Testis (tissue), 2 donors: ENCODE measurements at regions not wholly inside any gene's neighbourhood (a gene's known extent, or its start where the extent isn't known, plus 50 kb on each side); places are given as distances from the start of the nearest gene placed in this dataset.
"Not testable (repeated sequence)": the region's sequence is repeated elsewhere in the genome, so short reads cannot be mapped to it uniquely, and the experiment has no call there.

ENCODE experiments used
- DNase-seq: peaks from one replicate; pipeline ENCODE4 v3.0.0-alpha.2; 2019
- H3K27ac ChIP-seq, 2 donors: fragments of 200-600 bp; sonication (generic); one replicate each; pipeline ENCODE4 v1.5.1; 2019
- H3K27me3 ChIP-seq: fragments of 200-600 bp; sonication (generic); one replicate; pipeline ENCODE4 v1.5.1; 2019
- H3K36me3 ChIP-seq: fragments of 200-600 bp; sonication (generic); one replicate; pipeline ENCODE4 v1.5.1; 2017; ENCODE audit warnings: low read depth; ENCODE audit errors: missing control alignments
- H3K4me1 ChIP-seq: fragments of 200-600 bp; sonication (generic); one replicate; pipeline ENCODE4 v1.5.1; 2019
- H3K4me3 ChIP-seq, 2 donors: fragments of 200-600 bp; sonication (generic); one replicate each; pipeline ENCODE4 v1.5.1; 2017 to 2019
- H3K9me3 ChIP-seq: fragments of 200-600 bp; sonication (generic); one replicate; pipeline ENCODE4 v1.5.1; 2017
- CTCF ChIP-seq, 3 experiments: fragments of 450-650 bp in 2 of 3; fragments of 200-600 bp in 1 of 3; sonication (generic) in 1 of 3; IDR thresholded peaks; one replicate each; pipeline ENCODE4 v1.5.1; 2016 to 2019; ENCODE audit warnings: antibody characterized with exemption in 3 of 3, mild to moderate bottlenecking in 2 of 3, moderate library complexity in 1 of 3
- POLR2A ChIP-seq: fragments of 450-650 bp; IDR thresholded peaks from one replicate; pipeline ENCODE4 v1.6.1; 2017; ENCODE audit warnings: antibody characterized with exemption, mild to moderate bottlenecking, moderate library complexity
- WGBS, 2 donors: methylation state at CpG; one replicate each; pipeline ENCODE4 v1.1.5; 2018; 5-methylcytosine and 5-hydroxymethylcytosine counted together
- intact Hi-C: fragments of 100-400 bp; cut with DNase I; formaldehyde crosslinking; loops from one replicate; pipeline ENCODE4 v1.15.1; 2023; ENCODE audit warnings: low total_unique reads

- intact Hi-C loops = no loop called here
Measured at GRCh38 chr12:103021538-103022218, 64.2 kb downstream of the ASCL1 start.

DNA sequence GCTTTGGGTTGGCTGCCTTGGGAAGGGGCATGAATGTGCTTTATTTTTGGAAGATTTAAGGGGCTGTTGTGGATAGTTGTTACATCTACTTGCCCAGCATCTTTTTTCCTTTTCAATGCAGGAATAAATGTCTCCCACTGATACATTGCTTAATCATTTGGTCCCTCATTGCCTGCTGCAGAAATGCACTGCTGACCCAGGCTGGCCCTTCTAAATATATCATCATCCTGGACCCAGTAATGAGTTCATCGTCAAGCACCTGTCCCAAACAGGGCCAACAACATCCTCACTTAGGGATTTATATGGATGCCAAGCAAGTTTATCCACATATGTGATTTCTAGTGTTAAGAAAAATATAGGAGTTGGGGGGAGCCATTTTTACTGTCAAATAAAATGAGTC, 67.2 kb downstream of the ASCL1 start:
- Histone ChIP-seq H3K9me3 (no peaks in the 10 kb centered on the region), H3K27me3 (no peaks in the 10 kb centered on the region), H3K36me3 (no peaks in the 10 kb centered on the region), H3K27ac (no peak overlapping the region), H3K4me1 (no peaks in the 10 kb centered on the region), H3K4me3 (no peak overlapping the region)
- TF ChIP-seq POLR2A (no peak), CTCF (IDR thresholded peaks at IDR 0.05) (no peak)
- no peak for DNase-seq
- intact Hi-C loops = no loop called here
- 87 to 88% methylated on average over 1 of the region's 1 CpG for WGBS, 2 donors

More at GRCh38 chr12:103021538-103022218, 64.2 kb downstream of the ASCL1 start:
- no peak for DNase-seq
- H3K4me1 ChIP-seq = no peaks in the 10 kb centered on the region
- H3K27me3 ChIP-seq = no peaks in the 10 kb centered on the region
- 88 to 91% methylated on average over 3 of the region's 3 CpGs for WGBS, 2 donors
- H3K27ac ChIP-seq = no peak overlapping the region
- H3K36me3 ChIP-seq = no peaks in the 10 kb centered on the region
- TF ChIP-seq POLR2A (no peak), CTCF (IDR thresholded peaks at IDR 0.05) (no peak)
- H3K9me3 ChIP-seq = no peaks in the 10 kb centered on the region
- H3K4me3 ChIP-seq = no peak overlapping the region

- intact Hi-C loops = not testable (repeated sequence)
Measured at GRCh38 chr12:103026643-103027042, 69.2 kb downstream of the ASCL1 start.

GRCh38 chr12:103028881-103029639, 71.6 kb downstream of the ASCL1 start:
- TF ChIP-seq CTCF (IDR thresholded peaks at IDR 0.05) (no peak), POLR2A (no peak)
- intact Hi-C loops = no loop called here
- 79 to 83% methylated on average over 6 of the region's 6 CpGs for WGBS, 2 donors
- Histone ChIP-seq H3K27me3 (no peaks in the 10 kb centered on the region), H3K27ac (no peak overlapping the region), H3K9me3 (no peaks in the 10 kb centered on the region), H3K4me1 (no peaks in the 10 kb centered on the region), H3K36me3 (no peaks in the 10 kb centered on the region), H3K4me3 (no peak overlapping the region)
- DNase-seq = no peak

More at GRCh38 chr12:103026643-103027042, 69.2 kb downstream of the ASCL1 start:
- not testable (repeated sequence) for H3K36me3 ChIP-seq, H3K9me3 ChIP-seq, DNase-seq, H3K4me3 ChIP-seq, H3K27me3 ChIP-seq, H3K4me1 ChIP-seq, H3K27ac ChIP-seq
- 48 to 65% methylated on average over 3 of the region's 3 CpGs for WGBS, 2 donors

DNA sequence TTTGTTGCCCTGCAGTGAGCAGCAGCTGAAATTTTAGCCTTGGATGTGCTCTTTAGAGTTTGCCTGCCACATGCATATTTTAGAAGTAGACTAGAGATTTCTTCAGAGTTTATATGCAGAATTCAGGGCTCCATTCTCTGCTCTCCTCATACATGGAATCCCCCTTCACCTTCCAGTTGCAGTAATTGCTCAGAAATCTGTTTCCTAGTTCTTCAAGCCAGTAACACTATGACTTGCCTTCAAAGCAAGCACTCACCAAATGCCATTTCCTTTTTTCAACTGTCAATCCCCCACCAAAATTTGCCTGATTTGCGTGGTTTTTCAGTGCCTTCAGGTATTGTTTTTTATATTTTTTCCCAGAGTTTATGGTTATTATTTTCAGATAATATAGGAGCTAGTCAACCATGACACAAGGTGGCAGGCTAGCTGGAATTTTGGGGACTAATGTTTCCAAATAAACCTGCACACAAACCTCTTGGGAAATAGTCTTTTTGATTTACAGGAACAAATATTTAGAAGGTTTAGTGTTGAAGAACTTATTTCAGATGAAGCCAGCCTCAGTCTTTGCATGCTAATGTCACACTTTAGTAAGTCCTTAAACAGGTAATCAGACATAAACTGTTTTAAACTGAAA, 79.2 kb downstream of the ASCL1 start:
- no peak for DNase-seq
- 67% methylated on average over 1 of the region's 1 CpG for WGBS, 2 donors
- TF ChIP-seq CTCF (IDR thresholded peaks at IDR 0.05) (no peak), POLR2A (no peak)
- Histone ChIP-seq H3K27ac (no peak overlapping the region), H3K36me3 (no peaks in the 10 kb centered on the region), H3K27me3 (no peaks in the 10 kb centered on the region), H3K4me1 (no peaks in the 10 kb centered on the region), H3K9me3 (no peaks in the 10 kb centered on the region), H3K4me3 (no peak overlapping the region)
- intact Hi-C loops = no loop called here
